Esophagus squamous epithelium (tissue), 4 donors: ENCODE measurements at regions not wholly inside any gene's neighbourhood (a gene's known extent, or its start where the extent isn't known, plus 50 kb on each side); places are given as distances from the start of the nearest gene placed in this dataset.

ENCODE experiments used
- POLR2A ChIP-seq, 4 donors: fragments of 450-650 bp; IDR thresholded peaks; one replicate each; pipeline ENCODE4 v1.6.1; 2017; ENCODE audit warnings: antibody characterized with exemption in 4 of 4, mild to moderate bottlenecking in 4 of 4, moderate library complexity in 3 of 4
- TF ChIP-seq, protein P1 (sequence below), 6 experiments: fragments of 450-650 bp in 4 of 6; fragments of 200-600 bp in 2 of 6; sonication (generic) in 2 of 6; IDR thresholded peaks; one replicate each; pipeline ENCODE4 v1.5.1; 2016 to 2019; ENCODE audit warnings: antibody characterized with exemption in 6 of 6, mild to moderate bottlenecking in 4 of 6, moderate library complexity in 4 of 6

DNA sequence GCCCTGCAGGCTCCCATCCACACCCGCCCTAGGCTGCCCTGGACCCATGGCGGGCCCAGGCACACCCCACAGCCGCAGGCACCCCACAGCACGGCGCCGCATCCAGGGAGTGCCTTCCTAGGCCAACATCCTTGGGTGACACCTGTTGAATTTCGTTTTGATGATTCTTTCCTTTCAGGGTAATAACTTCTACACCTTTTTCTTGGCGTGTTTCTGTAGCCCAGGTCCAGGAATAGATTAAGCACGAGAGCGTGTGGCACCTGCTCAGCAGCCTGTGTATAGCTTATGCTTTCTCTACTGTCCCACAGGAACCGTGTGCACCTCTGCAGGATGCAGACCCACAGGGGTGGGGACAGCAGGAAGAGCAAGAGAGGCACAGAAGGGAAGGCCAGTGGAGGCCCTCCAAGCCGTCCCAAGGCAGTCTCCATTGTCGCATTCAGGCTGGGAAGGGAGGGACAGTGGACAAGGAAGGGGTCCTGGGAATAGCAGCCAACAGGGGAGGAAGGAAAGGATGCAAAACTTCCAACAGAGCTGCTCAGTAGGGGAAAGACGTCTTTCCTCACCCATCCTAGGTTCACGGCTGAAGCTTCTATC, 118.1 kb upstream of the AFDN start:
- TF ChIP-seq, protein P1, sequence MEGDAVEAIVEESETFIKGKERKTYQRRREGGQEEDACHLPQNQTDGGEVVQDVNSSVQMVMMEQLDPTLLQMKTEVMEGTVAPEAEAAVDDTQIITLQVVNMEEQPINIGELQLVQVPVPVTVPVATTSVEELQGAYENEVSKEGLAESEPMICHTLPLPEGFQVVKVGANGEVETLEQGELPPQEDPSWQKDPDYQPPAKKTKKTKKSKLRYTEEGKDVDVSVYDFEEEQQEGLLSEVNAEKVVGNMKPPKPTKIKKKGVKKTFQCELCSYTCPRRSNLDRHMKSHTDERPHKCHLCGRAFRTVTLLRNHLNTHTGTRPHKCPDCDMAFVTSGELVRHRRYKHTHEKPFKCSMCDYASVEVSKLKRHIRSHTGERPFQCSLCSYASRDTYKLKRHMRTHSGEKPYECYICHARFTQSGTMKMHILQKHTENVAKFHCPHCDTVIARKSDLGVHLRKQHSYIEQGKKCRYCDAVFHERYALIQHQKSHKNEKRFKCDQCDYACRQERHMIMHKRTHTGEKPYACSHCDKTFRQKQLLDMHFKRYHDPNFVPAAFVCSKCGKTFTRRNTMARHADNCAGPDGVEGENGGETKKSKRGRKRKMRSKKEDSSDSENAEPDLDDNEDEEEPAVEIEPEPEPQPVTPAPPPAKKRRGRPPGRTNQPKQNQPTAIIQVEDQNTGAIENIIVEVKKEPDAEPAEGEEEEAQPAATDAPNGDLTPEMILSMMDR (IDR thresholded peaks at IDR 0.05), result no peak
- TF ChIP-seq POLR2A (IDR thresholded peaks at IDR 0.05), result no peak
